Gastrocnemius medialis (tissue), 4 donors: ENCODE measurements at regions not wholly inside any gene's neighbourhood (a gene's known extent, or its start where the extent isn't known, plus 50 kb on each side); places are given as distances from the start of the nearest gene placed in this dataset.

Experiments used
- ATAC-seq, 2 donors: fragments of 150-250 bp; one replicate each; pipeline ENCODE4 v1.9.1; 2016
- DNase-seq, 2 donors: peaks; one replicate each; pipeline ENCODE4 v3.0.0-alpha.2; 2019
- H3K27ac ChIP-seq, 4 donors: fragments of 200-600 bp; sonication (generic); 1 replicate in 1 of 4; 2 replicates in 3 of 4; pipeline ENCODE4 v1.5.1; 2016 to 2018; ENCODE audit warnings: mild to moderate bottlenecking in 2 of 4, moderate library complexity in 1 of 4
- H3K27me3 ChIP-seq, 3 donors: fragments of 200-600 bp; sonication (generic) in 2 of 3; 1 replicate in 1 of 3; 2 replicates in 2 of 3; pipeline versions ENCODE4 v1.5.1 to v1.6.0; 2016 to 2019; ENCODE audit warnings: mild to moderate bottlenecking in 1 of 3, moderate library complexity in 1 of 3
- H3K36me3 ChIP-seq, 2 donors: fragments of 200-600 bp; sonication (generic) in 1 of 2; one replicate each; pipeline ENCODE4 v1.5.1; 2017 to 2018
- H3K4me1 ChIP-seq, 2 donors: fragments of 200-600 bp; sonication (generic) in 1 of 2; one replicate each; pipeline ENCODE4 v1.5.1; 2016 to 2017; ENCODE audit warnings: mild to moderate bottlenecking in 2 of 2
- H3K4me3 ChIP-seq, 4 donors: fragments of 200-600 bp; sonication (generic) in 3 of 4; 1 replicate in 1 of 4; 2 replicates in 3 of 4; pipeline ENCODE4 v1.5.1; 2016 to 2019; ENCODE audit warnings: mild to moderate bottlenecking in 2 of 4
- H3K9me3 ChIP-seq, 3 donors: fragments of 200-600 bp; sonication (generic) in 2 of 3; 1 replicate in 1 of 3; 2 replicates in 2 of 3; pipeline ENCODE4 v1.5.1; 2016 to 2019
- POLR2A ChIP-seq, 2 donors: fragments of 450-650 bp; IDR thresholded peaks; one replicate each; pipeline ENCODE4 v1.6.1; 2017; ENCODE audit warnings: antibody characterized with exemption in 2 of 2, mild to moderate bottlenecking in 2 of 2, moderate library complexity in 2 of 2
- in situ Hi-C, 4 donors: fragments of 200-750 bp; cut with MboI; loops; one replicate each; pipeline versions ENCODE4 v1.15.0 to v1.8.0; 2017; ENCODE audit warnings: low sequenced_read_pairs in 4 of 4
- intact Hi-C: fragments of 100-400 bp; cut with DNase I; formaldehyde crosslinking; loops from one replicate; pipeline ENCODE4 v1.15.1; 2023; ENCODE audit warnings: low total_unique reads
- TF ChIP-seq, protein P1 (sequence below), 5 experiments: fragments of 450-650 bp in 3 of 5; fragments of 200-600 bp in 2 of 5; sonication (generic) in 2 of 5; IDR thresholded peaks in 4 of 5; conservative IDR thresholded peaks in 1 of 5; 1 replicate in 4 of 5; 2 replicates in 1 of 5; pipeline ENCODE4 v1.5.1; 2016 to 2019; ENCODE audit warnings: antibody characterized with exemption in 5 of 5, mild to moderate bottlenecking in 3 of 5, moderate library complexity in 3 of 5

DNA sequence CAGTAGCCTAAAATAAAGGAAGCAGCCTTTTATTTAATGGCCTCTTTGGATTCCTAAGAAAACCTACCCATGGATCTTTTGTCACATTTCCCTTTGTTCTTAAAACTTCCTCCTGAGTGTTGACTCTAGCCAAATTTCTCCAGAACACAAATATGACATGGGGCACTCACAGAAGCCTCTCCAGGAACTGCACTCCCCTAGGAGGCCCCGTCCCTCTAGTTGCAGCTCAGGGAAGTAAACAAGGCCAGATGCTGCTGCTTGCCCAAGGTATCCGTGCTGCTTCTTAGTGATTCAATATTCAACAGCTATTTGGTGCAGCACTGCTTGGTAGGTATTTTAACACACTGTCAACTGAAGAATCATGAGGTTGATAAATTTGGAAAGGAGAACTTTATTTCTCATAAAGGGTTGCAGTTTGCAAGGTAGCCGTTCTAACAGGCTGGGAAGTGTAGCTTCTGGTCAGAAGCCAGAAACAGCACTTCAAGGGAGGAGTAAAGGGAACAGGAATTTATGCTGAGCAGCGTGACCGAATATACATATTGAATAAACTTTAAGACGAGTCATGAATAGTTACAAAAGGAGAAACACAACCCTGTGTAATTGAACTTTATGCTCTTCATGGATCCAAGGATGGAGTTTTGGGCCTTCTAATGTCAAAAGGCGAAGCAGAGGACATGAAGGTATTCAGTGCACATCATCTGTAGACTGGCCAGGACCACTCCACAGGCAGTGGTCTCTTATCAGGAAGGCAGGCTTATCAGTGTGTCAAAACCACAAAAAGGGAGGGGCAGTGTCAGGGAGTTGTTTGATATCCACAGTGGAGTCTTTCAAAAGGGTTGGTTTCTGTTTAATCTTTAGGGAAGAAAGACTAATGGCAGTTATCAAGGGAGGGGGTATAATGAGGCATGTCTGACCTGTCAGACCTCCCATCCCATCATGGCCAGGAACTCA is 63.3 kb downstream of the CD24 start:
- no peaks in the 10 kb centered on the region for H3K4me1 ChIP-seq
- intact Hi-C loops: no loop called here

DNA sequence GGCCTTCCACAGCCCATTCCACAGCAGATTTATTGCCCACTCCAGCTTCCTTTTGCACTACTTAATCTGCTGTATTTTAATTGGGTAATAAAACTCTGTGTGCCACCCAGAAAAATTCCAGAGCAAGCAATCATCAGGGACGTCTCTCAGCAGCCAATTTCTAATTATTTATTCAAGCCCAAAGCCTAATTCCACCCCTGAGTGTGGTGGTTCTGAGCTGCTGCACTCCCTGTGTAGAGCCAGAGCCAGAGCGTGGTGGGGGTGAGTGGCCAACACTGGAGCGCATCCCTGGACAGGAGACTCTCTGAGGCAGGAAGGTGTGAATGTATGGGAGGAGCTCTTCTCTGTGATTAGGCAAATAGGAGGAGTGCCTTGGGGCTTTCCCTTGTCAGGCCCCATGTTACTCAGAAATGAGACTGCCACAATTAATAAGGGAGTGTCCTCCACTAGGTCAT is 66.1 kb downstream of the CD24 start:
- intact Hi-C loops (no loop called here), in situ Hi-C loops (no loop called here)

More for the DNA sequence above, 63.3 kb downstream of the CD24 start:
- Histone ChIP-seq H3K27me3 (no peaks in the 10 kb centered on the region), H3K27ac (no peak overlapping the region), H3K36me3 (no peaks in the 10 kb centered on the region), H3K9me3 (no peaks in the 10 kb centered on the region), H3K4me3 (no peak overlapping the region)
- in situ Hi-C loops: no loop called here
- no peak for TF ChIP-seq POLR2A (IDR thresholded peaks at IDR 0.05)
- TF ChIP-seq, protein P1, sequence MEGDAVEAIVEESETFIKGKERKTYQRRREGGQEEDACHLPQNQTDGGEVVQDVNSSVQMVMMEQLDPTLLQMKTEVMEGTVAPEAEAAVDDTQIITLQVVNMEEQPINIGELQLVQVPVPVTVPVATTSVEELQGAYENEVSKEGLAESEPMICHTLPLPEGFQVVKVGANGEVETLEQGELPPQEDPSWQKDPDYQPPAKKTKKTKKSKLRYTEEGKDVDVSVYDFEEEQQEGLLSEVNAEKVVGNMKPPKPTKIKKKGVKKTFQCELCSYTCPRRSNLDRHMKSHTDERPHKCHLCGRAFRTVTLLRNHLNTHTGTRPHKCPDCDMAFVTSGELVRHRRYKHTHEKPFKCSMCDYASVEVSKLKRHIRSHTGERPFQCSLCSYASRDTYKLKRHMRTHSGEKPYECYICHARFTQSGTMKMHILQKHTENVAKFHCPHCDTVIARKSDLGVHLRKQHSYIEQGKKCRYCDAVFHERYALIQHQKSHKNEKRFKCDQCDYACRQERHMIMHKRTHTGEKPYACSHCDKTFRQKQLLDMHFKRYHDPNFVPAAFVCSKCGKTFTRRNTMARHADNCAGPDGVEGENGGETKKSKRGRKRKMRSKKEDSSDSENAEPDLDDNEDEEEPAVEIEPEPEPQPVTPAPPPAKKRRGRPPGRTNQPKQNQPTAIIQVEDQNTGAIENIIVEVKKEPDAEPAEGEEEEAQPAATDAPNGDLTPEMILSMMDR (IDR thresholded peaks at IDR 0.05 in 4 of 5, conservative IDR thresholded peaks at IDR 0.05 in 1 of 5): no peak
- ATAC-seq: no peak
- no peak for DNase-seq

DNA sequence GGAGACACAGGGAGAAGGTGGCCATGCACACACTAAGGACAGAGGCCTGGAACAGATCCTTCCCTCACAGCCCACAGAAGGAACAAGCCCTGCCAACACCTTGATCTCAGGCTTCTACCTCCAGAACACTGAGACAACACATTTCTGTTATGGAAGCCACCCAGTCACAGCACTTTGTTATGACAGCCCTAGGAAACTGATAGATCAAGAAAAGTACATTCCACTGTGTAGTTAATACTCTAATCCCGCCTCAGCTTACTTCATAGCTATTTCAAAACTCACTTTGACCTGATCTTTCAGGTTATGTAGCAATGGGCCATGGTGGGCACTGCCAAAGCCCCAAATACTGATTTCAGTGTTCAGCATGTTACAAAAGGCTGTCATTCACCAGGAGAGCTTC is 66.8 kb downstream of the CD24 start:
- Histone ChIP-seq H3K36me3 (no peaks in the 10 kb centered on the region), H3K4me3 (no peak overlapping the region), H3K9me3 (no peaks in the 10 kb centered on the region), H3K4me1 (no peaks in the 10 kb centered on the region), H3K27me3 (no peaks in the 10 kb centered on the region), H3K27ac (no peak overlapping the region)
- no peak for ATAC-seq
- DNase-seq: no peak
- intact Hi-C loops (no loop called here), in situ Hi-C loops (no loop called here)
- TF ChIP-seq POLR2A (IDR thresholded peaks at IDR 0.05): no peak
- TF ChIP-seq, protein P1 (IDR thresholded peaks at IDR 0.05 in 4 of 5, conservative IDR thresholded peaks at IDR 0.05 in 1 of 5): no peak

More for the DNA sequence above, 66.1 kb downstream of the CD24 start:
- DNase-seq (no peak), ATAC-seq (no peak)
- no peak overlapping the region for H3K27ac ChIP-seq
- H3K27me3 ChIP-seq: no peaks in the 10 kb centered on the region
- H3K36me3 ChIP-seq: no peaks in the 10 kb centered on the region
- H3K4me1 ChIP-seq: no peaks in the 10 kb centered on the region
- no peaks in the 10 kb centered on the region for H3K9me3 ChIP-seq
- TF ChIP-seq, protein P1 (IDR thresholded peaks at IDR 0.05 in 4 of 5, conservative IDR thresholded peaks at IDR 0.05 in 1 of 5): no peak
- no peak for TF ChIP-seq POLR2A (IDR thresholded peaks at IDR 0.05)
- no peak overlapping the region for H3K4me3 ChIP-seq

DNA sequence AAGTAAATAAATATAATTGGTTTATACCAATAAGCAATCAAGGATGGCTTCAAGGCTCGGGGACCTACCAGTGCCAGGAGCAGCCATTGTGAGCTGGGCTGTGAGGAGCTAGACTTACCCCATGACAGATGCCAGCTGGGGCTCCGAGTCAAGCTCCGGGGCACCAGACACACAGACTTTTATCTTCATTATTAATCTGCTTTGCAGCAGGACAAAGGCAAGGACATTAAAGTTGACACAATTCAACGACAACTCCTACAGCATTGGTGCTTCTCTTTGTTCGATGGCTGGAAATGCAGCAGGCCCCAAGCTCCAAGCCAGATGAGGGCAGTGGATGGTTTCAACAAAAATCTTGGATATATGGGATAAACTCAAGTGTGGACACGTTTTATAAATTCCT is 68.3 kb downstream of the CD24 start:
- in situ Hi-C loops: no loop called here
- H3K36me3 ChIP-seq: no peaks in the 10 kb centered on the region
- TF ChIP-seq, protein P1 (IDR thresholded peaks at IDR 0.05 in 4 of 5, conservative IDR thresholded peaks at IDR 0.05 in 1 of 5): no peak
- no peak for TF ChIP-seq POLR2A (IDR thresholded peaks at IDR 0.05)
- no peak for ATAC-seq
- DNase-seq: no peak
- no peak overlapping the region for H3K27ac ChIP-seq
- no peaks in the 10 kb centered on the region for H3K4me1 ChIP-seq
- H3K4me3 ChIP-seq: no peak overlapping the region
- H3K27me3 ChIP-seq: no peaks in the 10 kb centered on the region
- H3K9me3 ChIP-seq: no peaks in the 10 kb centered on the region
- intact Hi-C loops: no loop called here
